HEK293 (cell line): ENCODE measurements at regions not wholly inside any gene's neighbourhood (a gene's known extent, or its start where the extent isn't known, plus 50 kb on each side); places are given as distances from the start of the nearest gene placed in this dataset.

Experiments used
- CTCF ChIA-PET: fragments of 350-600 bp; formaldehyde crosslinking; extraction: SDS; loops from one replicate; lab custom pipeline; 2021; ENCODE audit warnings: antibody characterized with exemption; lab: Yijun Ruan, JAX
- POLR2A ChIA-PET: fragments of 300-600 bp; formaldehyde crosslinking; extraction: SDS; loops from one replicate; lab custom pipeline; 2020; ENCODE audit warnings: antibody characterized with exemption, inconsistent platforms; lab: Yijun Ruan, JAX
- H3K27ac ChIP-seq: fragments of 200-500 bp; sonication (Bioruptor generic); 2 replicates; pipeline ENCODE4 v1.5.1; 2014; ENCODE audit warnings: low read depth, low read length, control low read depth, inconsistent platforms; ENCODE audit errors: extremely low read depth
- H3K36me3 ChIP-seq, 2 experiments: fragments of 200-500 bp in 1 of 2; sonication (Bioruptor generic) in 1 of 2; 1 replicate in 1 of 2; 2 replicates in 1 of 2; pipeline ENCODE4 v1.5.1; 2014 to 2017; ENCODE audit warnings: inconsistent platforms in 2 of 2, low read length in 2 of 2; ENCODE audit not compliant: control insufficient read depth in 2 of 2, insufficient read depth in 1 of 2
- H3K4me1 ChIP-seq: fragments of 200-500 bp; sonication (Bioruptor generic); 2 replicates; pipeline ENCODE4 v1.5.1; 2014; ENCODE audit warnings: mild to moderate bottlenecking, low read length, inconsistent platforms; ENCODE audit not compliant: control insufficient read depth, insufficient read depth
- H3K4me3 ChIP-seq: 2 replicates; pipeline ENCODE4 v1.5.1; 2011; ENCODE audit warnings: low read depth, mild to moderate bottlenecking, control low read depth, low read length, moderate library complexity
- H3K9me3 ChIP-seq: fragments of 200-500 bp; sonication (Bioruptor generic); 2 replicates; pipeline ENCODE4 v1.5.1; 2014; ENCODE audit warnings: low read depth, low read length, inconsistent platforms; ENCODE audit not compliant: control insufficient read depth, insufficient read depth
- CTCF ChIP-seq: fragments of 450-650 bp; formaldehyde crosslinking; IDR thresholded peaks from 2 replicates; pipeline ENCODE4 v1.5.1; 2016; ENCODE audit warnings: missing biosample characterization, missing genetic modification characterization
- EGR2 ChIP-seq: fragments of 450-650 bp; formaldehyde crosslinking; IDR thresholded peaks from 2 replicates; pipeline ENCODE4 v1.5.1; 2016; ENCODE audit warnings: low read depth, missing biosample characterization, missing genetic modification characterization
- GLIS2 ChIP-seq: fragments of 450-650 bp; formaldehyde crosslinking; IDR thresholded peaks from 2 replicates; pipeline ENCODE4 v1.5.1; 2016; ENCODE audit warnings: missing biosample characterization, missing genetic modification characterization
- HOXA7 ChIP-seq: sonication (generic); formaldehyde crosslinking; IDR thresholded peaks from 2 replicates; pipeline ENCODE4 v1.8.1; 2022; ENCODE audit warnings: missing genetic modification reagents, borderline replicate concordance
- IKZF3 ChIP-seq: fragments of 450-650 bp; IDR thresholded peaks from 2 replicates; pipeline ENCODE4 v1.5.0; 2018; ENCODE audit warnings: missing biosample characterization, mild to moderate bottlenecking, missing genetic modification characterization, moderate library complexity
- RBAK ChIP-seq: fragments of 450-650 bp; formaldehyde crosslinking; IDR thresholded peaks from 2 replicates; pipeline ENCODE4 v1.5.1; 2016; ENCODE audit warnings: missing biosample characterization, missing genetic modification characterization
- REST ChIP-seq: fragments of 450-650 bp; formaldehyde crosslinking; IDR thresholded peaks from 2 replicates; pipeline ENCODE4 v1.5.1; 2016; ENCODE audit warnings: missing biosample characterization, missing genetic modification characterization
- TCF7L2 ChIP-seq: IDR thresholded peaks from 2 replicates; pipeline ENCODE4 v1.6.1; 2011; ENCODE audit warnings: low read depth, mild to moderate bottlenecking, inconsistent platforms, low read length, moderate library complexity, borderline replicate concordance
- ZEB2 ChIP-seq: fragments of 450-650 bp; formaldehyde crosslinking; IDR thresholded peaks from 2 replicates; pipeline ENCODE4 v1.5.1; 2016; ENCODE audit warnings: missing biosample characterization, missing genetic modification characterization
- ZNF133 ChIP-seq: fragments of 450-650 bp; formaldehyde crosslinking; IDR thresholded peaks from 2 replicates; pipeline ENCODE4 v1.5.1; 2016; ENCODE audit warnings: missing biosample characterization, missing genetic modification characterization
- ZNF138 ChIP-seq: fragments of 450-650 bp; formaldehyde crosslinking; IDR thresholded peaks from 2 replicates; pipeline ENCODE4 v1.5.1; 2016; ENCODE audit warnings: missing biosample characterization, missing genetic modification characterization, borderline replicate concordance
- ZNF23 ChIP-seq: fragments of 450-650 bp; formaldehyde crosslinking; IDR thresholded peaks from 2 replicates; pipeline ENCODE4 v1.5.1; 2016; ENCODE audit warnings: missing biosample characterization, missing genetic modification characterization, borderline replicate concordance
- ZNF26 ChIP-seq: fragments of 450-650 bp; formaldehyde crosslinking; IDR thresholded peaks from 2 replicates; pipeline ENCODE4 v1.5.1; 2016; ENCODE audit warnings: missing biosample characterization, missing genetic modification characterization
- ZNF324 ChIP-seq: fragments of 450-650 bp; formaldehyde crosslinking; IDR thresholded peaks from 2 replicates; pipeline ENCODE4 v1.5.1; 2016; ENCODE audit warnings: missing biosample characterization, missing genetic modification characterization
- ZNF362 ChIP-seq: fragments of 450-650 bp; formaldehyde crosslinking; IDR thresholded peaks from 2 replicates; pipeline ENCODE4 v1.5.1; 2016; ENCODE audit warnings: missing biosample characterization, missing genetic modification characterization
- ZNF488 ChIP-seq: fragments of 450-650 bp; formaldehyde crosslinking; IDR thresholded peaks from 2 replicates; pipeline ENCODE4 v1.5.1; 2016; ENCODE audit warnings: missing biosample characterization, missing genetic modification characterization
- ZNF518A ChIP-seq: fragments of 450-650 bp; formaldehyde crosslinking; conservative IDR thresholded peaks from 2 replicates; pipeline ENCODE4 v1.5.1; 2016; ENCODE audit warnings: low read depth, missing biosample characterization, missing genetic modification characterization
- ZNF549 ChIP-seq: fragments of 450-650 bp; IDR thresholded peaks from 2 replicates; pipeline ENCODE4 v1.5.1; 2018; ENCODE audit warnings: missing biosample characterization, missing genetic modification characterization, mild to moderate bottlenecking, inconsistent platforms, moderate library complexity
- ZNF558 ChIP-seq: fragments of 450-650 bp; formaldehyde crosslinking; IDR thresholded peaks from 2 replicates; pipeline ENCODE4 v1.5.1; 2016; ENCODE audit warnings: missing biosample characterization, missing genetic modification characterization
- ZNF561 ChIP-seq: fragments of 450-650 bp; IDR thresholded peaks from 2 replicates; pipeline ENCODE4 v1.5.1; 2018; ENCODE audit warnings: missing biosample characterization, missing genetic modification characterization, borderline replicate concordance
- ZNF600 ChIP-seq: fragments of 450-650 bp; formaldehyde crosslinking; IDR thresholded peaks from 2 replicates; pipeline ENCODE4 v1.5.1; 2016; ENCODE audit warnings: missing biosample characterization, missing genetic modification characterization
- ZNF664 ChIP-seq: fragments of 450-650 bp; formaldehyde crosslinking; IDR thresholded peaks from 2 replicates; pipeline ENCODE4 v1.5.1; 2016; ENCODE audit warnings: missing biosample characterization, missing genetic modification characterization
- ZNF76 ChIP-seq: fragments of 450-650 bp; formaldehyde crosslinking; IDR thresholded peaks from 2 replicates; pipeline ENCODE4; 2016; ENCODE audit warnings: low read depth, missing biosample characterization, missing genetic modification characterization, borderline replicate concordance

GRCh38 chr13:38103851-38104250 lies 234.3 kb upstream of the TRPC4 start:
- no peak overlapping the region for H3K27ac ChIP-seq
- no peak for TF ChIP-seq EGR2
- TF ChIP-seq TCF7L2: no peak
- no peak for TF ChIP-seq ZNF23 (tag by site-specific recombination)
- no peak for TF ChIP-seq RBAK
- no peak for TF ChIP-seq ZNF133 (tag by site-specific recombination)
- no peak for TF ChIP-seq CTCF (tag by site-specific recombination)
- TF ChIP-seq ZNF138 (tag by site-specific recombination): no peak
- TF ChIP-seq ZNF76 (tag by site-specific recombination): no peak
- no peak for TF ChIP-seq ZNF600
- no peak for TF ChIP-seq ZNF362 (tag by site-specific recombination)
- no peak for TF ChIP-seq ZEB2 (tag by site-specific recombination)
- TF ChIP-seq ZNF664 (tag by site-specific recombination): no peak
- no peak for TF ChIP-seq ZNF488 (tag by site-specific recombination)
- TF ChIP-seq REST: no peak
- no peak for TF ChIP-seq IKZF3 (tag by site-specific recombination)
- TF ChIP-seq ZNF549 (tag by site-specific recombination): no peak
- TF ChIP-seq ZNF324 (tag by site-specific recombination): no peak
- no peak for TF ChIP-seq ZNF26 (tag by site-specific recombination)
- TF ChIP-seq, all 188 proteins: peak for 0
- POLR2A ChIA-PET: no interaction called here
- no peaks in the 10 kb centered on the region for H3K4me1 ChIP-seq
- CTCF ChIA-PET: no interaction called here
- H3K4me3 ChIP-seq: no peak overlapping the region
- H3K36me3 ChIP-seq: no peaks in the 10 kb centered on the region
- no peaks in the 10 kb centered on the region for H3K9me3 ChIP-seq

GRCh38 chr13:38099751-38100150 lies 230.2 kb upstream of the TRPC4 start:
- no peak overlapping the region for H3K27ac ChIP-seq
- H3K9me3 ChIP-seq: no peaks in the 10 kb centered on the region
- H3K36me3 ChIP-seq: no peaks in the 10 kb centered on the region
- no peaks in the 10 kb centered on the region for H3K4me1 ChIP-seq
- ChIA-PET CTCF (no interaction called here), POLR2A (no interaction called here)
- H3K4me3 ChIP-seq: no peak overlapping the region
- no peak for TF ChIP-seq IKZF3 (tag by site-specific recombination)
- no peak for TF ChIP-seq HOXA7 (CRISPR knock-in tag)
- no peak for TF ChIP-seq ZNF518A (tag by site-specific recombination)
- TF ChIP-seq ZNF558 (tag by site-specific recombination): no peak
- TF ChIP-seq ZNF561 (tag by site-specific recombination): no peak
- TF ChIP-seq GLIS2: no peak
- TF ChIP-seq ZEB2 (tag by site-specific recombination): no peak
